Naive thymus-derived CD4-positive, alpha-beta T cell (primary cell): ENCODE measurements at regions not wholly inside any gene's neighbourhood (a gene's known extent, or its start where the extent isn't known, plus 50 kb on each side); places are given as distances from the start of the nearest gene placed in this dataset.

ENCODE experiments used
- ATAC-seq: fragments of 150-1000 bp; cut with Tn5 transposase; 2 replicates; pipeline ENCODE4 v1.10.0; 2021; ENCODE audit warnings: mild to moderate bottlenecking, moderate library complexity
- CTCF ChIA-PET: fragments of 350-600 bp; sonication (Branson Sonifier 250); formaldehyde crosslinking; loops from one replicate; lab custom pipeline; 2021; ENCODE audit warnings: antibody characterized with exemption; lab: Charles Lee
- POLR2A ChIA-PET: fragments of 350-600 bp; sonication (Branson Sonifier 250); formaldehyde crosslinking; loops from one replicate; lab custom pipeline; 2021; ENCODE audit warnings: antibody characterized with exemption, inconsistent platforms; lab: Charles Lee
- DNase-seq, 9 donors: peaks; one replicate each; pipeline versions ENCODE4 v3.0.0 to v3.0.0-alpha.2; 2020 to 2022; ENCODE audit warnings: mixed read lengths in 1 of 9
- H3K27ac ChIP-seq: one replicate; pipeline ENCODE4 v1.7.0; 2013; ENCODE audit warnings: mild to moderate bottlenecking, low read depth, low read length, moderate library complexity
- H3K27me3 ChIP-seq, 2 donors: one replicate each; pipeline ENCODE4 v1.7.0; 2013; ENCODE audit warnings: low read length in 2 of 2, mild to moderate bottlenecking in 2 of 2, moderate library complexity in 2 of 2; ENCODE audit not compliant: control insufficient read depth in 2 of 2, insufficient read depth in 2 of 2
- H3K36me3 ChIP-seq, 3 experiments: 1 replicate in 2 of 3; 2 replicates in 1 of 3; pipeline ENCODE4 v1.7.0; 2013; ENCODE audit warnings: low read length in 3 of 3, mild to moderate bottlenecking in 3 of 3, moderate library complexity in 1 of 3; ENCODE audit not compliant: insufficient read depth in 3 of 3, control insufficient read depth in 2 of 3
- H3K4me1 ChIP-seq, 2 donors: one replicate each; pipeline ENCODE4 v1.7.0; 2013; ENCODE audit warnings: low read length in 2 of 2, mild to moderate bottlenecking in 2 of 2, moderate library complexity in 1 of 2; ENCODE audit not compliant: control insufficient read depth in 2 of 2, insufficient read depth in 2 of 2
- H3K4me3 ChIP-seq: 2 replicates; pipeline ENCODE4 v1.7.0; 2013; ENCODE audit warnings: mild to moderate bottlenecking, low read length
- H3K9me3 ChIP-seq, 3 experiments: 1 replicate in 2 of 3; 2 replicates in 1 of 3; pipeline ENCODE4 v1.7.0; 2013; ENCODE audit warnings: low read length in 3 of 3; ENCODE audit not compliant: control insufficient read depth in 2 of 3
- H3K27ac Mint-ChIP-seq, 9 donors: one replicate each; pipeline ENCODE4 v1.8.0; 2020 to 2022; ENCODE audit warnings: mixed read lengths in 9 of 9, mild to moderate bottlenecking in 8 of 9, moderate library complexity in 5 of 9, inconsistent platforms in 2 of 9
- H3K27me3 Mint-ChIP-seq, 5 donors: one replicate each; pipeline ENCODE4 v1.8.0; 2021 to 2022; ENCODE audit warnings: mixed read lengths in 5 of 5, mild to moderate bottlenecking in 1 of 5
- H3K36me3 Mint-ChIP-seq, 5 donors: one replicate each; pipeline ENCODE4 v1.8.0; 2020 to 2022; ENCODE audit warnings: mixed read lengths in 5 of 5, mild to moderate bottlenecking in 3 of 5, inconsistent platforms in 1 of 5
- H3K4me1 Mint-ChIP-seq, 7 donors: one replicate each; pipeline ENCODE4 v1.8.0; 2020 to 2022; ENCODE audit warnings: mixed read lengths in 7 of 7, mild to moderate bottlenecking in 3 of 7, inconsistent platforms in 1 of 7
- H3K4me3 Mint-ChIP-seq, 10 donors: one replicate each; pipeline ENCODE4 v1.8.0; 2020 to 2022; ENCODE audit warnings: mild to moderate bottlenecking in 10 of 10, mixed read lengths in 10 of 10, moderate library complexity in 6 of 10, inconsistent platforms in 2 of 10
- H3K9me3 Mint-ChIP-seq, 11 donors: one replicate each; pipeline ENCODE4 v1.8.0; 2020 to 2022; ENCODE audit warnings: mixed read lengths in 11 of 11, mild to moderate bottlenecking in 4 of 11, inconsistent platforms in 1 of 11, moderate library complexity in 1 of 11
- intact Hi-C, 2 donors: fragments of 100-400 bp; cut with micrococcal nuclease; formaldehyde crosslinking; loops; one replicate each; pipeline ENCODE4 v1.15.1; 2023

DNA sequence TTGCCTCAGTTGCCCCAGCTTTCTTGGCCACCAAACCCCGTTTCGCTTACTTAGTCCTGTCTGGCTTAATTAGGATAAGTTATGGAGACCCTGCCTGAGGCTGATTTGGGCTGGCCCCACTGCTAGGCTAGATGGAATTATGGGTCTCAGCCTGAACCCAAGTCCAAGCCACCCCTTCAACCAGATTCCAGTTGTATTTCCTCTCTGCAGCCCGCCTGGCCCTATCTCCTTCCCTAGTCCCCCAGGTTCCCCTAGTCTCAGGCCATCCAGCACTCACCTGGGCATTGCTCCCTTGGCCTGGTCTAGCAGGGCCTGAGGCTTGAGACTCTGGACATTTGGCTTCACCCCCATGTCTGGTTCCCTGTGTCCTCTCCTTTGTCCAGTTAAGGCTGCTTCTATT, 111.7 kb upstream of the IPO9 start:
- no peak overlapping the region for H3K27ac Mint-ChIP-seq
- H3K36me3 ChIP-seq, result no peaks in the 10 kb centered on the region
- H3K27me3 ChIP-seq, result no peaks in the 10 kb centered on the region
- peaks cover 0 to 2% (median 0%) of the 10 kb centered on the region in 7 donors for H3K4me1 Mint-ChIP-seq
- no peak overlapping the region for H3K4me3 ChIP-seq
- DNase-seq (no peak), ATAC-seq (no peak)
- CTCF ChIA-PET, result no interaction called here
- no peak overlapping the region for H3K4me3 Mint-ChIP-seq
- H3K9me3 Mint-ChIP-seq, result no peaks in the 10 kb centered on the region
- H3K36me3 Mint-ChIP-seq, result peaks cover 0 to 8% (median 0%) of the 10 kb centered on the region in 5 donors
- H3K9me3 ChIP-seq, result no peaks in the 10 kb centered on the region
- POLR2A ChIA-PET, result no interaction called here
- H3K27me3 Mint-ChIP-seq, result peaks cover 0 to 3% (median 0%) of the 10 kb centered on the region in 5 donors
- H3K4me1 ChIP-seq, result no peaks in the 10 kb centered on the region
- H3K27ac ChIP-seq, result no peak overlapping the region
- intact Hi-C loops, result no loop called here

DNA sequence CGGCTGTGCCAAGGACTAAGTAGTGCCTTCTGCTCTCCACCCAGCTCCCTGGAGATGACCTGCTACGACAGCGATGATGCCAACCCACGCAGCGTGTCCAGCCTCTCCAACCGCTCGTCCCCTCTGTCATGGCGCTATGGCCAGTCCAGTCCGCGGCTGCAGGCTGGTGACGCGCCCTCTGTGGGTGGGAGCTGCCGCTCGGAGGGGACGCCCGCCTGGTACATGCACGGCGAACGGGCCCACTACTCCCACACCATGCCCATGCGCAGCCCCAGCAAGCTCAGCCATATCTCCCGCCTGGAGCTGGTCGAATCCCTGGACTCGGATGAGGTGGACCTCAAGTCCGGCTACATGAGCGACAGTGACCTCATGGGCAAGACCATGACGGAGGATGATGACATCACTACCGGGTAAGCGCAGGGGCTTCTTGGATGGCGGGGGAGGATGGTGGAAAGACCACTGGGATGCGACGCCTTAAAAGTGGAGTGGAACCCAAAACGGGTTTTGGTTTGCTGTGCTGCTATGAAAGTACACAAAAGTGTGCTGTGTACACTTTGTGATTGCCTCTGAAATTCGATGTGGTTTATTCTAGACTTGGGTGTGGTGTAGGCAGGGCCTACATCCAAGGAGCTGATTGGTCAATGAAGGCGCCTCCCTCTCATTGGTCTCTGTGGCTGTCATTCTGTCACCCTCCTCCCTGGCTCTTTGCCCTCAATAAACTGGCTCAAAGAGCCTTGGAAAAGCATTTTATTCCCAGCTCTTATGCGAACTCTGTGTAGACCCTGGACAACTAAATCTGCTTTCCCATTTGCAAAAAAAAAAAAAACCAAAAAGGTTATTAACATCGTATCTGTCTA, 110.4 kb upstream of the IPO9 start:
- Histone ChIP-seq H3K4me3 (no peak overlapping the region), H3K36me3 (no peaks in the 10 kb centered on the region), H3K27ac (no peak overlapping the region), H3K9me3 (no peaks in the 10 kb centered on the region), H3K27me3 (no peaks in the 10 kb centered on the region), H3K4me1 (no peaks in the 10 kb centered on the region)
- Mint-ChIP-seq H3K27me3 (peaks cover 0 to 3% (median 0%) of the 10 kb centered on the region in 5 donors), H3K27ac (no peak overlapping the region), H3K4me1 (peaks cover 0 to 2% (median 0%) of the 10 kb centered on the region in 7 donors), H3K36me3 (peaks cover 0 to 8% (median 0%) of the 10 kb centered on the region in 5 donors), H3K4me3 (no peak overlapping the region), H3K9me3 (no peaks in the 10 kb centered on the region)
- intact Hi-C loops, result no loop called here
- ATAC-seq (no peak), DNase-seq (no peak)
- ChIA-PET CTCF (interaction anchor here (0.6 kb wide), 1 partner anchor 24 kb away, joined by 4 read pairs; no protein-coding TSS in a partner anchor), POLR2A (no interaction called here)

DNA sequence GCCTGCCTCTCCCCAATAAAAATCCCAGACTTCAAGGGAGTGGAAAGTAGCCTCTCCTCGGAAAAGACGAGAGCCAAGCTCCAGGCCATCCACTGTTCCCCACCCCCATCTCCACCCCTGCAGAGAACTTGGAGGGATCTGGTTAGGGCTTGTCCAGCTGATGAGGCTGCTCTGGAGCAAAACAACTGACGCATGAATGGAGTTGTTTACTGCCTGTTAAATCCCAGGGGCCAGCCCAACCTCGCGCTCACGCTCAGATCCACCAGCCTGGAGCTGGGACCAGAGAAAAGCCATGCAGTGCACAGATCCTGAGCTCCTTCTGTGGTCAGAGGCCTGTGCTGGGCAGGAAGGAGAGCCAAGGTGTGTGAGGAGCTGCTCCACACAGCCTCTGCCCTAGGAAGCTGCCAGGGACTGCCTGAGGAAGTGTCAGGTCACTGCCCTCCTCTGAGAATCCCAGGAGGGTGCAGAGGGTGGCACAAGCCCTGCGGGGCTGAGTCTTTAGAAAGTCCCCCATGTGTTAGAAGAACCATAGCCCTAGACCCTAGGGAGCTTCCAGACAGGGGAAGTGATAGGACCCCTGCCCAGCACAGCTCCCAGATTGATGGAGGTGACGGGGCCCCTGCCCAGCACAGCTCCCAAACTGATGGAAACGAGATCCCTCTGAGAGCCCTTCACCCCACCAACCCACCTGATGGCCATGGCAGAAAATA, 109.0 kb upstream of the IPO9 start:
- H3K36me3 Mint-ChIP-seq, result peaks cover 0 to 8% (median 0%) of the 10 kb centered on the region in 5 donors
- peaks cover 0 to 3% (median 2%) of the 10 kb centered on the region in 5 donors for H3K27me3 Mint-ChIP-seq
- CTCF ChIA-PET, result no interaction called here
- H3K4me3 Mint-ChIP-seq, result no peak overlapping the region
- intact Hi-C loops, result no loop called here
- POLR2A ChIA-PET, result no interaction called here
- Histone ChIP-seq H3K9me3 (no peaks in the 10 kb centered on the region), H3K4me3 (no peak overlapping the region), H3K36me3 (no peaks in the 10 kb centered on the region), H3K4me1 (no peaks in the 10 kb centered on the region), H3K27ac (no peak overlapping the region), H3K27me3 (no peaks in the 10 kb centered on the region)
- no peak overlapping the region for H3K27ac Mint-ChIP-seq
- no peak for ATAC-seq
- H3K9me3 Mint-ChIP-seq, result no peaks in the 10 kb centered on the region
- H3K4me1 Mint-ChIP-seq, result peaks cover 0 to 2% (median 0%) of the 10 kb centered on the region in 7 donors
- no peak for DNase-seq

DNA sequence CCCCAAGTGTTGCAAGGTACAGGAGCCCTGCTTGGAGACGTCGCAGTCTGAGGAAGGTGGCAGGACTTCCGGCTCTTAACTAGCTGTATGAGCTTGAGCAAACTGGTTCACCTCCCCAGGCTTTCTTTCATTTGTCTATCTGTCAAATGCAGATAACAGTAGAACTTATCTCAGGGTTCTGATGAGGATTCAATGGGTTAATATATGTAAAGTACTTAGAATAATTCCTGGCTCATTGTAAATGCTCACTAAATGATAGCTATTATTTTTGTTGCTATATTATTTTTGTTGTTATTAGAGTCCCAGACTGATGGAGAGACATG, 108.5 kb upstream of the IPO9 start:
- intact Hi-C loops, result no loop called here
- H3K4me1 ChIP-seq, result no peaks in the 10 kb centered on the region
- Mint-ChIP-seq H3K9me3 (no peaks in the 10 kb centered on the region), H3K36me3 (peaks cover 0 to 8% (median 0%) of the 10 kb centered on the region in 5 donors), H3K27ac (no peak overlapping the region), H3K4me1 (peaks cover 0 to 2% (median 0%) of the 10 kb centered on the region in 7 donors), H3K4me3 (no peak overlapping the region), H3K27me3 (peaks cover 0 to 7% (median 3%) of the 10 kb centered on the region in 5 donors)
- H3K4me3 ChIP-seq, result no peak overlapping the region
- no peaks in the 10 kb centered on the region for H3K27me3 ChIP-seq
- no peaks in the 10 kb centered on the region for H3K9me3 ChIP-seq
- DNase-seq, result no peak
- H3K27ac ChIP-seq, result no peak overlapping the region
- ATAC-seq, result no peak
- POLR2A ChIA-PET, result no interaction called here
- CTCF ChIA-PET, result no interaction called here
- no peaks in the 10 kb centered on the region for H3K36me3 ChIP-seq

DNA sequence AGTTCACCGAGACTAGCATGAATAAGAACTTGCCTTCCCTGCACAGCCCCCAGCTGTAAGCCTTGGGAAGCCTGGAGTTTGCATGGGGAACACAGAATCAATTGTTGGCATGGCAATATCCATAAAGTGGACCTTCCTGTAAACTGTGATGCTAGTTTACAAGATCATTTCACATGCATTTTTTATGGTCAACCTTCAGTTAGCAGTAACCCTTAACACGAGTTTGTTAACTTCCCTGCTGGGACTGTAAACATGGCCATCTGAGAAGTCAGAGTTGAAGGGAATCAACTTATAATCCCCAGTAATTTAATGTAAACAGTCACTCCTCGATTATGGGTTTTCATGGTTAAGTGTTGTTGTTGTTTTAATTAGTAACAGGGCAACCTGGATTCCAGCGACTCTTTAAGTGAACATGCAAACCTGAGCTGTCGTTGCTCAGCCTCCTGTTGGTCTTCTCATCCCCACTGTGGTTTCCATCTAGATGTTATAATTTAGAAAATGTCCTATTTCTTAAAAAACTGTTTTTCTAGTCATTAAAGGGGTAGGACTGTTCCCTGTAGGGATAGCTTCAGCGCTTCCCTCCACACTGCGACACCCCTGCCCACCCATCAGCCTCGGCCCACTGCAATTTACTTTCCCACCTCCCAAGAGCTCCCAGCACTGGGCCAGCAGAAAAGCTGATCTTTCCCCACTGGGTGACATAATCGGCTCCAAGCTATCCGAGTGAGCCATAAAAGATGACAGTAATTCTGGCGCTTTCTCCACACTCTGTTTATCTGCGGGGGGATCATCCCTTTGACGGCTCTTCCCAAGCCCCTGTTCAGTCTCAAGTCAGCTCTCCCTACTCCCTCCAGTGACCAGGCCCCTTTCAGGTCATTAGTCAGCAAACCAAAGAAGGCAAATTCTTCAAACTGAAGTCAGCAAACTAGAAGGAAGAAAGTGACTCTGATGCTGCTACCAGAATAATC, 107.6 kb upstream of the IPO9 start:
- Mint-ChIP-seq H3K4me3 (no peak overlapping the region), H3K36me3 (peaks cover 0 to 8% (median 0%) of the 10 kb centered on the region in 5 donors), H3K9me3 (no peaks in the 10 kb centered on the region), H3K4me1 (no peaks in the 10 kb centered on the region), H3K27me3 (peaks cover 0 to 7% (median 3%) of the 10 kb centered on the region in 5 donors), H3K27ac (no peak overlapping the region)
- no peak overlapping the region for H3K4me3 ChIP-seq
- ChIA-PET POLR2A (no interaction called here), CTCF (no interaction called here)
- no peak overlapping the region for H3K27ac ChIP-seq
- H3K27me3 ChIP-seq, result no peaks in the 10 kb centered on the region
- ATAC-seq (no peak), DNase-seq (no peak)
- no peaks in the 10 kb centered on the region for H3K9me3 ChIP-seq
- H3K36me3 ChIP-seq, result no peaks in the 10 kb centered on the region
- intact Hi-C loops, result no loop called here
- no peaks in the 10 kb centered on the region for H3K4me1 ChIP-seq

DNA sequence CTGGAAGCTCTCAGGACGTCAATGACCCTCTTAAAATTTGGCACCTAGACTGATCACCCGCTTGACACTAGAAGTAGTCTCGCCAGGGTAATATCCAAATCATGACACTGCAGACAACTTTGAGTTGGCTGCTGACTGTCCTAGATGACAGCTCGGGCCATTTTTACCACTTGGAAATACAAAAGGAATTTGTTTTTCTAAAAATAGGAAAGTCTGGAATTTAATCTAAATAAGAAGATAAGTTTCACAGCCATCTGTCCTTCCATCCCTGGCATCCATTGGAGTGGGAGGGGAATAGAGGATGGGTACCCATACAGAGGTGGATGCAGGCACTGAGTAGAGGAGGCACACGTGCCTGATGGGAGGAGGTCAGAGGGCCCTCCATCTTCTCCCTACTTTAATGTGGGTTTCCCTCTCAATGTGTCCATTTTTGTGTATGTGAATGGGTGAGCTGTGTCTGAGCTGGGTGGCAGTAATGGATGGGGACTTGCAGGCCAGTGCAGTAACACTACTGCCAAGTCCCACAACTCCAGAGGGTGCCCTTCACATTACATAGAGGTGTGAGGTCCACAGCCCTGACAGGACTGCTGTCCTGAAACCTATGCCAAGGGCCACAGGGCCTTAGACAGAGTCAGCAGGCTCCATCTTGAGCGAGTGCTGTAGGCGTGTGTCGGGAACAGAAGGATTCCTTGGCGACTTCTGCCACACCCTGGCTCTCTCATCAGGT, 104.8 kb upstream of the IPO9 start:
- H3K36me3 Mint-ChIP-seq, result peaks cover 0 to 3% (median 0%) of the 10 kb centered on the region in 5 donors
- no peak overlapping the region for H3K4me3 ChIP-seq
- no peaks in the 10 kb centered on the region for H3K9me3 Mint-ChIP-seq
- H3K27ac Mint-ChIP-seq, result no peak overlapping the region
- no peaks in the 10 kb centered on the region for H3K36me3 ChIP-seq
- H3K27me3 ChIP-seq, result no peaks in the 10 kb centered on the region
- no peaks in the 10 kb centered on the region for H3K4me1 ChIP-seq
- H3K27ac ChIP-seq, result no peak overlapping the region
- ChIA-PET CTCF (interaction anchor here (0.7 to 1.6 kb wide), 2 partner anchors 15 to 242 kb away, joined by 3 to 5 read pairs; no protein-coding TSS in a partner anchor), POLR2A (no interaction called here)
- H3K27me3 Mint-ChIP-seq, result peaks cover 0 to 14% (median 6%) of the 10 kb centered on the region in 5 donors
- ATAC-seq (no peak), DNase-seq (no peak)
- H3K9me3 ChIP-seq, result no peaks in the 10 kb centered on the region
- H3K4me1 Mint-ChIP-seq, result no peaks in the 10 kb centered on the region
- H3K4me3 Mint-ChIP-seq, result no peak overlapping the region
- intact Hi-C loops, result no loop called here
